ENCODE measurements at regions not wholly inside any gene's neighbourhood (a gene's known extent, or its start where the extent isn't known, plus 50 kb on each side); places are given as distances from the start of the nearest gene placed in this dataset.

DNA sequence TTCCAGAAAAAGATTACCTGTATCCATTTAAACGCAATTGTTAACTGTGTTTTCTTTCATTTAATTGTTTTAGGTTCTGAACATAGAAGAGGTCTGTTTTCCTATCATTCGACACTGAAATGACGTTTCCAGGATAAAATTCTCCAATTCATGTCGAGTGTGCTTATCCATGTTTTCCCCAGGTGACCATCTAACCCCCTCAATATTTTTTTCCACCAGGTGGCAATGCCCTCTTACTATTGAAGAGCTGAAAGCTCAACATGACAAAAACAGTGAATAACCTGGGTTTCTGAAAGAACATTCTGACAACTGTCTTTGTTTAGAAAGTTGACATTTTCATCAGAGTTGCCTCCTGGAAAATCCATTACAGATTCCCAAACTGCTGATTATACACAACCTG is 948.7 kb downstream of the KCNJ2 start:
- TF ChIP-seq EZH2 (IDR thresholded peaks at IDR 0.05; ENCODE audit: low read length, unreplicated experiment): no peak
- no peak for TF ChIP-seq EZH2phosphoT487 (IDR thresholded peaks at IDR 0.05; ENCODE audit: borderline replicate concordance, low read length)
